Fibroblast of skin of abdomen (primary cell): ENCODE measurements at regions not wholly inside any gene's neighbourhood (a gene's known extent, or its start where the extent isn't known, plus 50 kb on each side); places are given as distances from the start of the nearest gene placed in this dataset.
"Not testable (repeated sequence)": the region's sequence is repeated elsewhere in the genome, so short reads cannot be mapped to it uniquely, and the experiment has no call there.

Experiments used
- DNase-seq: peaks from one replicate; pipeline ENCODE4 v3.0.0-alpha.2; 2013

DNA sequence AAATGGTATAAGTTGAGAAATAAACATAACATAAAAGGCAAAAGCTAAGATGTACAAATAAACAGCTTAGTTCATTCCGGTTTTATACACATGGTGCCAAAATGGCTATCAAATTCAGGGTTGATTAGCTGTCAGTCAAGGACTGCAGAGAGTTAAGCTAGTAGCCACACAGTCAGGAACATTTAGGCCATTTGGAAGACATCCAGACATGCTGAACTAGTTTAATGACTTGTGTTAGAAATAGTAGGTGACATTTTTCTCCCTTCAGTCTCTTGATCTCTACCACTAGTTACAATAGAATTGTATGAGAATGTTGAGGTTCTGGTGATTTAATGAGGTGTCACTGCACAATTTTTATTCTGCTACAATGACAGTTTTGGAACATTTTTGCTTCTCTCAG, 394.4 kb upstream of the SPHKAP start:
- no peak for DNase-seq

DNA sequence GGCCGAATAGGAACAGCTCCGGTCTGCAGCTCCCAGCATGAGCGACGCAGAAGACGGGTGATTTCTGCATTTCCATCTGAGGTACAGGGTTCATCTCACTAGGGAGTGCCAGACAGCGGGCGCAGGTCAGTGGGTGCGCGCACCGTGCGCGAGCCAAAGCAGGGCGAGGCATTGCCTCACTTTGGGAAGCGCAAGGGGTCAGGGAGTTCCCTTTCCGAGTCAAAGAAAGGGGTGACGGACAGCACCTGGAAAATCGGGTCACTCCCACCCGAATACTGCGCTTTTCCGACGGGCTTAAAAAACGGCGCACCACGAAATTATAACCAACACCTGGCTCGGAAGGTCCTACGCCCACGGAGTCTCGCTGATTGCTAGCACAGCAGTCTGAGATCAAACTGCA, 386.8 kb upstream of the SPHKAP start:
- DNase-seq = not testable (repeated sequence)

DNA sequence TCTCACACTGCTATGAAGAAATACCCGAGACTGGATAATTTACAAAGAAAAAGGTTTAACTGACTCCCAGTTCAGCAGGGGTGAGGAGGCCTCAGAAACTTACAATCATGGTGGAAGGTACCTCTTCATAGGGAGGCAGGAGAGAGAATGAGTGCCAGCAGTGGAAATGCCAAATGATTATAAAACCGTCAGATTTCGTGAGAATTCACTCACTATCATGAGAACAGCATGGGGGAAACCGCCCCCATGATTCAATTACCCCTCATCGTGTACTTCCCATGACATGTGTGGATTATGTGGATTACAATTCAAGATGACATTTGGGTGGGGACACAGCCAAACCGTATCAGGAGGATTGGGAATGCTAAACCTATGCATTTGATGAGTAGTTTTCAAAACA, 380.3 kb upstream of the SPHKAP start:
- DNase-seq = no peak

DNA sequence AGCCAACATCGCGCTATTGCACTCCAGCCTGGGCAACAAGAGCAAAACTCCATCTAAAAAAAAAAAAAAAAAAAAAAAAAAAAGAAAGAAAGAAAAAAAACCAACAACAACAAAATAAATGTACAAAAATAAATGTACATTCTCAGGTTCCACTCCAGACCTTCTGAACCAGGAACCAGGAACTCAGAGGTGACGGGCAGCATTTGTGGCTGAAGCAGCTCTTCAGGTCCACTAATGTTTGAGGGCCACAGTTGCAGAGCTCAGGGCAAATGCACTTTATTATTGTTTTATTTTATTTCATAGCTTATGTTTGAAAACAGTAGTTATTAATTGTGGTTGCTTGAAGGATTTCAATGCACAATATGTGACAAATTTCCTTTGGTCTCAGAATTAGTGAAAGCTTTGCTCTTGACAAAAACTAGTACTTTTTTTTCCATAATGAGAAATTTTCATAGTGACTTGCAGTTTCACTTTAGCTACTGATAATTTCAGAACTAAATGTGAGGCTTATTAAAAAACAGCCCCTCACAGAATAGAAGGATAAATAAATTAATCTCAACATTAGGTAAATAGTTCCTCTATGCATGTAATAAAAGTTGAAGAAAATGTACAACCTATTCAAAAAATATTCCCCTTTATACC, 378.4 kb upstream of the SPHKAP start:
- DNase-seq = no peak

GRCh38 chr2:228556717-228557116, 375.2 kb upstream of the SPHKAP start:
- peak; percentile 45 for DNase-seq

GRCh38 chr2:228549441-228550007, 368.0 kb upstream of the SPHKAP start:
- no peak for DNase-seq

DNA sequence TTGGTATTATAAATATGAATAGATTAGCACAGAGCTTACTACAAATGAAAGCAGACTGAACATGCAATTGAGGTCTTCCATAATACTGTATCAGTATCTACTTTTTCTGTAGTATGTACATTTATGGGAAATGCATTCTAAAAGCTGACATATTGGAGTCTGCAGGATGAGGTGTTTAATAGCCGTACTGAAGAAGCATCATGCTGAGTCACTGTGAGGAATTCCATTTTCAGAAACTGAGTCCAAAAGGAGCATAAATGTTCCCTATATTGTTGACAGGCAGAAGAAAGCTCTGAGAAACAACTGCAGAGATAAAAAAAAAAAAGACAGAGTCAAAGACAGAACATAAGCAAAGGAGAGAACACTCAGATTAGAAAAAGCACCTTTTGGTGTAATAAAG, 366.7 kb upstream of the SPHKAP start:
- DNase-seq = peak; percentile 68

- DNase-seq = peak; percentile 39
Measured at GRCh38 chr2:228545748-228546145, 364.3 kb upstream of the SPHKAP start.

DNA sequence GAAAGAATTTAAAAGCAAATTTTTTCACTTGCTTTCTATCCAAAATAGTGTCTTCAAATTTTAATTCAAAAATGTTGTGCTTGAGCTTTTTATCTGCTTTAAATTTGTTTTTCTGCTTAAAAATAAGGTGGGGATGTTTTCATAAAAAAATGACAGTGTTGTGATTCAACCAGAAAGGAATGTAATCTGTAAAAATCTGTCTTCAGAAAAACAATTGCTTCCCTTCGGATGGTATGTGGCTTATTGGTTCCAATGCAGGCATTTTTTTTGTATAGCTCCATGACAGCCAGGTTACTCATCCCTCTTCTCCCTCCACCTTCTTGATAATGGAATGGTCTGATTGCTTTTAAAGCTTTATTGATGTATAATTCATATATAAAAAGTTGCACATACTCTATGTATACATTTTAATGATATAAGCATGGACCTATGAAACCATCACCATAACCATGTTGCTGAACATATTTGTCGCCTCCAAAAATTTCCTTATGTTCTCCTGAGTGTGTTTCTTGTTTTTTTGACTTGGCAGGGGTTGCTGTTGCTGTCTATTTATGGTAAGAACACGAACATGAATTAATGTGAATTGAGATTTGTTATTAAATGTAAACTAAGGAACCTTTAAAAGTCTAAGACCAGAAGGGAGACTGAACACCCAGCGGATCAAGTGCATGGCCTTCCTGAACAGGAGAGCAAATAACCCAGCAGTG, 363.7 kb upstream of the SPHKAP start:
- DNase-seq = peak; percentile 82

GRCh38 chr2:228543117-228543516, 361.6 kb upstream of the SPHKAP start:
- DNase-seq = no peak

- no peak for DNase-seq
Measured at GRCh38 chr2:228542277-228542676, 360.8 kb upstream of the SPHKAP start.

DNA sequence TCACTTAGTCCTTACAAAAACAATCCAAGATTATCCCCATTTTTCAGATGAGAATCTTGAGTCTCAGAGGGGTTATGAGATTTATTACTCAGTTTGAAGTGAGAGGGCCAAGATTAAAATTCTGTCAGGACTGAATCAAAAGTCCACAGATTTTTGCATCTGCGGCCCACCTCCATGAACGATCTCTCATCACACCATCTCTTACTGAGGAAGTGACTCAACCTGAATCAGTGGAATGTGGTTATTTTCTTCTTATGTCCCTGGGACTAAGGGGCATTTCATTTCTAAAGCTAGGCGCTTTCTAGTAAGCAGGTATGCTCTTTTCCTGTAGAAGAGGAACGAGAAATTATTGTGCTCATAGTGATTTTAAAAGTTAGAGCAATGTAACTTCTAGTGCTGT, 360.3 kb upstream of the SPHKAP start:
- peak; percentile 65 for DNase-seq

DNA sequence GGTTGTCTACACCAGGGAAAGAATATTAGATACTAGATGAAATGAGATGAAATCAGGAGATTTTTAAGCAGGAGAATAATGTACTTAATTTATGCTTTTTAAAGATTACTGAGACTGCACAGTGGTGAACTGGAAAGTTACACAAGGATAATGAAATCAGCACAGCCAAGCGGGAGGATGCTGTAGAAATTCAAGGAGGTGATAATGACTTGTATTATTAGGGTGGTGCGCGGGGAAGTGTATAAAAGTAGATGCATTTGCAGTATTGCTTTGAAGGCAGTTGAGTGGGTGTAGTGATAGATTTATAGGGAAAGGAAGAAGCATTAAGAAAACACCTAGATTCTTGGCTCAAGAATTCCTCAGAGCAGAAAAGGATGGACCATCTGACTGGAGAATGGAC, 359.5 kb upstream of the SPHKAP start:
- no peak for DNase-seq

DNA sequence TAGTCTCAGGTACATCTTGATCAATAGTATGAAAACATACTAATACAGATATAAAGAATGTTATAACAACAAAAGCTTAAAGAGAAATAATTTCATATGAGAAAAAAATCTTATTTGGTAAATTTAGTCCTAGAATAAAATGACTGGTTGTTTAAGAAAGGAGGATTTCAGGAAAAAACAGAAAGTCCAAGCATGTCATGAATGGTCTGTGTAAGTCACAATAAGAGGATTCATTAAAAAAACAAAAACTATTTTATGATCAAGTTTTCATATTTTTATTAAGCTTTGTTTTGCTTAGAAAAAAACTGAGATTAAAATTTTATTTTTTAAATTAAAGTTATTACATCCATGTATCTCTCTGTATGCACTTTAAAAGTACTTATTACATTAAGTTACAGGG, 353.9 kb upstream of the SPHKAP start:
- DNase-seq = no peak

GRCh38 chr2:228533156-228533555, 351.7 kb upstream of the SPHKAP start:
- DNase-seq = no peak

DNA sequence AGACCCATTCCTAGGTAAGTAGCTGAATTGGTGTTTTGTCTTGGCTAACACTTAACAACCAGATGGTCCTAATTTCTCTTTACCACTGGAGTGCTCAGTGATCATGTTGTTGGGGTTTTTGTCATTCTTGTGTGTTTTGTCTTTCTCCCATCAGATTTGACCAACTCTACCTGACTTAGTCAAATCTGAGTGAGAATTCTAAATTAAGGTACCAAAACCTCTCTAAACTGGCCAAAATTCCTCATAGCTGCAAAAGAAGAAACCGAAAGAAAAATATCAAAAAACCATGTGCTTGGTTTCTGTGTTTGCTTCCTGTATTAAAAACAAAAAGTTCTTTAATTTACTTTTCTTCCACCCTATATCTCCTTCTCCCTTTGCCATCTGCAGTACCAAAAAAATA, 350.7 kb upstream of the SPHKAP start:
- DNase-seq = no peak

- DNase-seq = no peak
Measured at GRCh38 chr2:228527197-228527881, 345.9 kb upstream of the SPHKAP start.

GRCh38 chr2:228526687-228527086, 345.2 kb upstream of the SPHKAP start:
- no peak for DNase-seq

GRCh38 chr2:228522977-228523376, 341.5 kb upstream of the SPHKAP start:
- no peak for DNase-seq

DNA sequence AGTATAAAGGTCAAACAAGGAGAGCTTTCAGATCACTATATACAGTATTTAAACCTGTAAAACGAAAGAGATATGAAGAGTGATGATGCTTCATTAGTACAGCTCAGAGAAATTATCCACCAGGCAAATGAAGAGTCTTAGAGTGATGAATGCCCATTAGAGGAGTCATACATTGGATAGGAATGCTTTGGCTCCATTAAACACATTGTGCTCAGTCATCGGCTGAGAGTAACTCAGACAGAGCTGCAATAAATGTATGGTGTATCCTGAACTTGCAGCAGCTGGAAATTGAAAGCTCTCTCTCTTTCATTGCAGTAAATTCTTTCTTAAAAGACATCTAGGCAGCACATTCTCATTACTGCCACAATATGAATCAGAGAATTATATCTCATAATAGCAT, 340.8 kb upstream of the SPHKAP start:
- DNase-seq = peak; percentile 64

- DNase-seq = no peak
Measured at GRCh38 chr2:228519561-228519960, 338.1 kb upstream of the SPHKAP start.

DNA sequence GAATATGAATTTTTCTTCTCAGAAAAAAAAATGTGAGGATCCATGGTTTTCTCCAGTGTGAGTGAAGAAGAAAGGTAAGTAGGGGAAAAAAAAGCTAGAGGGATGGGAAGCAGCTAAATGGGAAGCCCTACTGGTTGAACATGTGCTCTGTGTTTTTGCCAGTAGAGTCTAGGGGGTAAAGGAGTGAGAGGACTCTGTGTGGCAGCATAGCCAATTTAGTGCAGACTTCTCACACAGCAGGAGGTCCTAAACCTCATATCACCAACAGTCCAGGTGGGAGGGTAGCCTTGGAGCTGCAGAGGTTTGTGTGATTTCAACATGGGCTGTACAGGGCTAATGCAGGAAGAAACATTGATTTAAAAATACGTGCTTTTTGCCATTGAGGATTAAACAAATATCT, 334.5 kb upstream of the SPHKAP start:
- DNase-seq = no peak

DNA sequence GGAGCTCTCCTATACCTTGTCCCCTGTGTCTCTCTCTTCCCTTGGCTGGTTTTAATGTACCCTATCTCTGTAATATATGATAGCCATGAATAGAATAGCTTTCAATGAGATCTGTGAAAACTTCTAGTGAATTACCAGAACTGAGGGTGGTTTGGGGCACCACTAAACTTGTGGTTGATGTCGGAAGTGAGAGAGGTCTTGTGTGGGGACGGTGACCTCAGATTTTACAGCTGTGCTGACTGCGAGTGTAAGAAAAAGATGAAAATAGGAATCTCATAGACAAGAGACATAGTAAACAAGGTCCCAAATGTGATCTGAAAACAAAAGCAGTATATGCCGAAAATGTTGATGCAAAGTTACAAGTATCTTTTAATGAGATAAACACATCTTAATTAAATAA, 332.0 kb upstream of the SPHKAP start:
- DNase-seq = not testable (repeated sequence)

GRCh38 chr2:228509021-228509420, 327.5 kb upstream of the SPHKAP start:
- no peak for DNase-seq
